Inflammatory macrophage treated with lipopolysaccharide for 1 hour (primary cell): ENCODE measurements at regions not wholly inside any gene's neighbourhood (a gene's known extent, or its start where the extent isn't known, plus 50 kb on each side); places are given as distances from the start of the nearest gene placed in this dataset.
A peak's percentile ranks its signal among the peaks of the same experiment; 100 is the strongest.

ENCODE experiments used
- DNase-seq, 2 donors: peaks; one replicate each; pipeline ENCODE4 v3.0.0-alpha.2; 2020 to 2022

- DNase-seq: no peak
Measured at GRCh38 chr15:70319466-70319865, 221.7 kb upstream of the TLE3 start.

- no peak for DNase-seq
Measured at GRCh38 chr15:70318594-70319465, 221.1 kb upstream of the TLE3 start.

GRCh38 chr15:70316059-70316600 is 218.4 kb upstream of the TLE3 start:
- DNase-seq: peak in 1 of 2 donors; percentile 53

- no peak for DNase-seq
Measured at GRCh38 chr15:70315431-70315830, 217.7 kb upstream of the TLE3 start.

GRCh38 chr15:70314688-70315087 is 217.0 kb upstream of the TLE3 start:
- DNase-seq: no peak

GRCh38 chr15:70314018-70314354 is 216.3 kb upstream of the TLE3 start:
- no peak for DNase-seq

- DNase-seq: no peak
Measured at GRCh38 chr15:70313099-70314017, 215.6 kb upstream of the TLE3 start.

GRCh38 chr15:70311821-70312220 is 214.1 kb upstream of the TLE3 start:
- no peak for DNase-seq

- DNase-seq: no peak
Measured at GRCh38 chr15:70309716-70310115, 212.0 kb upstream of the TLE3 start.

- DNase-seq: no peak
Measured at GRCh38 chr15:70308735-70309434, 211.2 kb upstream of the TLE3 start.

- DNase-seq: peak; percentile 31 to 51
Measured at GRCh38 chr15:70308011-70308734, 210.5 kb upstream of the TLE3 start.

- DNase-seq: no peak
Measured at GRCh38 chr15:70306582-70306981, 208.9 kb upstream of the TLE3 start.

- no peak for DNase-seq
Measured at GRCh38 chr15:70306081-70306480, 208.4 kb upstream of the TLE3 start.

GRCh38 chr15:70303981-70304380 is 206.3 kb upstream of the TLE3 start:
- DNase-seq: no peak

GRCh38 chr15:70302360-70302759 is 204.6 kb upstream of the TLE3 start:
- no peak for DNase-seq

GRCh38 chr15:70301396-70301795 is 203.7 kb upstream of the TLE3 start:
- DNase-seq: no peak

GRCh38 chr15:70299931-70300869 is 202.5 kb upstream of the TLE3 start:
- DNase-seq: no peak

- no peak for DNase-seq
Measured at GRCh38 chr15:70297465-70298058, 199.8 kb upstream of the TLE3 start.

- DNase-seq: no peak
Measured at GRCh38 chr15:70294731-70295305, 197.1 kb upstream of the TLE3 start.
